Lower leg skin (tissue), 4 donors: ENCODE measurements at regions not wholly inside any gene's neighbourhood (a gene's known extent, or its start where the extent isn't known, plus 50 kb on each side); places are given as distances from the start of the nearest gene placed in this dataset.

Experiments
- DNase-seq, 2 donors: peaks; one replicate each; pipeline ENCODE4 v3.0.0-alpha.2; 2019; ENCODE audit warnings: low spot score in 2 of 2
- H3K4me3 ChIP-seq: fragments of 200-600 bp; sonication (generic); 2 replicates; pipeline ENCODE4 v1.5.1; 2017; ENCODE audit warnings: mild to moderate bottlenecking, low read depth; ENCODE audit not compliant: poor library complexity, severe bottlenecking
- CTCF ChIP-seq, 3 donors: fragments of 450-650 bp; IDR thresholded peaks; one replicate each; pipeline ENCODE4 v1.5.1; 2016; ENCODE audit warnings: antibody characterized with exemption in 3 of 3, mild to moderate bottlenecking in 3 of 3, moderate library complexity in 2 of 3
- POLR2A ChIP-seq, 2 donors: fragments of 450-650 bp; IDR thresholded peaks; one replicate each; pipeline ENCODE4 v1.6.1; 2016 to 2017; ENCODE audit warnings: antibody characterized with exemption in 2 of 2, mild to moderate bottlenecking in 1 of 2, moderate library complexity in 1 of 2
- WGBS, 2 donors: methylation state at CpG; one replicate each; pipeline ENCODE4 v1.1.5; 2018; 5-methylcytosine and 5-hydroxymethylcytosine counted together
- intact Hi-C: fragments of 100-400 bp; cut with DNase I; formaldehyde crosslinking; loops from one replicate; pipeline ENCODE4 v1.15.0; 2023; ENCODE audit warnings: low total_unique reads

- DNase-seq = no peak
- 69 to 80% methylated on average over 2 of the region's 2 CpGs for WGBS, 2 donors
- intact Hi-C loops = no loop called here
- TF ChIP-seq POLR2A (IDR thresholded peaks at IDR 0.05) (no peak), CTCF (IDR thresholded peaks at IDR 0.05) (no peak)
- no peak overlapping the region for H3K4me3 ChIP-seq
These were observed 220.0 kb downstream of the C3orf38 start for GRCh38 chr3:88369767-88370166.

GRCh38 chr3:88385090-88385489 is 235.3 kb downstream of the C3orf38 start:
- intact Hi-C loops = no loop called here
- WGBS, 2 donors = 74% methylated on average over 5 of the region's 5 CpGs
- TF ChIP-seq CTCF (IDR thresholded peaks at IDR 0.05) = no peak
- TF ChIP-seq POLR2A (IDR thresholded peaks at IDR 0.05) = no peak
- no peak overlapping the region for H3K4me3 ChIP-seq
- no peak for DNase-seq

- no peak overlapping the region for H3K4me3 ChIP-seq
- intact Hi-C loops = no loop called here
- DNase-seq = no peak
- no peak for TF ChIP-seq CTCF (IDR thresholded peaks at IDR 0.05)
- no peak for TF ChIP-seq POLR2A (IDR thresholded peaks at IDR 0.05)
These were observed 248.8 kb downstream of the C3orf38 start for GRCh38 chr3:88398581-88398980.

GRCh38 chr3:88403319-88403718 is 253.6 kb downstream of the C3orf38 start:
- intact Hi-C loops = no loop called here
- H3K4me3 ChIP-seq = no peak overlapping the region
- TF ChIP-seq POLR2A (IDR thresholded peaks at IDR 0.05) (no peak), CTCF (IDR thresholded peaks at IDR 0.05) (no peak)
- no peak for DNase-seq

- DNase-seq = no peak
- WGBS, 2 donors = 88 to 98% methylated on average over 1 of the region's 1 CpG
- intact Hi-C loops = no loop called here
- no peak for TF ChIP-seq POLR2A (IDR thresholded peaks at IDR 0.05)
- no peak for TF ChIP-seq CTCF (IDR thresholded peaks at IDR 0.05)
- H3K4me3 ChIP-seq = no peak overlapping the region
These were observed 258.3 kb downstream of the C3orf38 start for GRCh38 chr3:88408097-88408496.

- H3K4me3 ChIP-seq = no peak overlapping the region
- no peak for DNase-seq
- TF ChIP-seq POLR2A (IDR thresholded peaks at IDR 0.05) (no peak), CTCF (IDR thresholded peaks at IDR 0.05) (no peak)
- intact Hi-C loops = no loop called here
- WGBS, 2 donors = 65 to 72% methylated on average over 5 of the region's 5 CpGs
These were observed 259.2 kb downstream of the C3orf38 start for GRCh38 chr3:88408935-88409334.
